Caki2 (cell line): ENCODE measurements at regions not wholly inside any gene's neighbourhood (a gene's known extent, or its start where the extent isn't known, plus 50 kb on each side); places are given as distances from the start of the nearest gene placed in this dataset.
A peak's percentile ranks its signal among the peaks of the same experiment; 100 is the strongest.
"Not testable (repeated sequence)": the region's sequence is repeated elsewhere in the genome, so short reads cannot be mapped to it uniquely, and the experiment has no call there.

Source experiments
- DNase-seq: peaks from one replicate; pipeline ENCODE4 v3.0.0-alpha.2; 2015; ENCODE audit warnings: low read depth
- in situ Hi-C: cut with HindIII; loops from 2 replicates; pipeline ENCODE4 v1.10.0; 2016; ENCODE audit warnings: low sequenced_read_pairs, low pct_unique_long_range_greater_than_20kb, mixed read lengths

DNA sequence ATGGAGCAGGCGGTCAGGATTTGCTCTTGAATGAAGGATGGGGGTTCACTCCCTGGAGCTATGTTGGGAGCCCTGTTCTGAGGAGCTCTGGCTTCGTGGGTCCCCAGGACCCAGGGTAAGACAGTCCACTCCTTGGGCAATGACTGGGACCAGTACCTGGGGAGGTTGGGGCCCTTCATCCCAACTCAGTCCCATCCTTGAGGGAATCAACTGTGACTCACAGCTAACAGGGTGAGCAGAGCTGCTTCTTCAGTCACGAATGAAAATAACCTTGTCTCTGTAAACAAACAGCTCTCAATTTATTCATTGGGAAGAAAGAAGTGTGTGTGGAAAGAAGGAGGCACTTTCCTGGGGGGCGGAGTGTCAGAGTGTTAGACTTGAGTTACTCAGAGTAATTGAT, 222.3 kb downstream of the NPIPA7 start:
- in situ Hi-C loops, result not testable (repeated sequence)
- peak; percentile 39 for DNase-seq

DNA sequence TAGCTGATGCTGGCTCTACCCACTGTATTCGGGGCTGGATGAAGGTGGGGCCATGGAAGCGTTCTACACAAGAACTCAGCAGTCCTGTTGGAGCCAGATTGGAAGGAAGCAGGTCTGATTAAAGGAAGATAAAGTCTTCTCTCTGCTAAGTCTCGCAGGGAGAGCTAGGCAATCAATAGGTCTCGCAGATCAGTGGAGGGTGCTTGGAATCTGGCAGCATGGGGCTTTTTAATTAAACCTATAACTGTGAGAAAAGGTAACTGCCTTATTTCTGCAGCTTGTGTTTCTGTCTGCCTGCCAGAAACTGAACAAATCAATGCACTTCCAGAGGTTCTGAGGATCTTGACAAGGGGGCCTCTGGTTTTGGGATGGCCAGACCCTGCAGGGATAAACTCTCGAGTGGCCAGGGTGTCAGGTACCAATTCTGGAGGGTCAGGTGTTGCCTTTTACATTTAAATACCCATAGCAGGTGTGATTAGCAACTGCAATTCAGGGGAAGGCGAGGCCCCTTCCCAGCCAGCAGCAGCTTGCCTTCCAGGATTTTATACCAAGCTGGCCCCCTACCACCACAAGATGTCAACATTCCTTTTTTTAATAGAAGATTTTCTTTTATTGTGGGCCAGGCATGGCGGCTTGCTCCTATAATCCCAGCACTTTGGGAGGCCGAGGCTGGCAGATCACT, 228.6 kb downstream of the NPIPA7 start:
- DNase-seq, in situ Hi-C loops: not testable (repeated sequence)

DNA sequence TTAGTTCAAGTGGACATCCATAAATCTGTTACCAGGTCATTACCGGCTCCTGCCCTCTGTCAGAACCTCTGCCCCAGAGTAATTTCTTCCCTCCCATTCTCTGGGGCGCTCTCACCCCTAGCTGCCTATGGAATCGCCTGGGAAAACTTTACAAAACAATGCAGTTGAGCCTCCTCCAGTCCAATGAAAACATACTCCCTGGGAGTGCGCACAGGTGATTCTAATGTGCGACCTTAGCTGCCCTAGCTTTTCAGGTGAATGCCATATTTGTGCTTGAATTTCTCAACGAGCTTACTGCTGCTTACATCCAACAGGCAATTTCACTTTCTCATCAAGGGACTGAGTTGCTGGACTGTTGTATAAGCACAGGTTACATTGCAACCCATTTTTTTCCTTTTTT, 230.7 kb downstream of the NPIPA7 start:
- DNase-seq, in situ Hi-C loops: not testable (repeated sequence)

- DNase-seq, in situ Hi-C loops: not testable (repeated sequence)
These were observed 231.5 kb downstream of the NPIPA7 start for GRCh38 chr16:16610389-16610967.

DNA sequence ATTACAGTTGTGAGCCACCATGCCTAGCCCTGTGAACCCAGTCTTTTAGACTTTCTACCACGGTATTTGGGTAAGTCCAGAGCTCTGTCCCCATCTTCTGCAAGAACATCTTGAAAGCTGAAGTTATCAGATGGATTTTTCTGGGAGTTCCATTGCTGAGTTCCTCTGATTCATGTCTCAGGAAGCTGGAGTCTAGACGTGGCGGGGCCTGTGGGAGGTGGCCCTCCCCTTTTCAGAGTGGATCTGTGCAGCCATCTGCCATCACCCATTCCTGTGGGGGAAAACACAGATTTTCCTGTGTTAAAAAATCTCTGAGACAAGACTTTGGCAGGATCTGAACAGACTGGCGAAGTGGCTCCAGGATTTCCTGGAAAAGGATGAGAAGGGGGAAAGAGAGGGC, 234.3 kb downstream of the NPIPA7 start:
- DNase-seq, in situ Hi-C loops: not testable (repeated sequence)

DNA sequence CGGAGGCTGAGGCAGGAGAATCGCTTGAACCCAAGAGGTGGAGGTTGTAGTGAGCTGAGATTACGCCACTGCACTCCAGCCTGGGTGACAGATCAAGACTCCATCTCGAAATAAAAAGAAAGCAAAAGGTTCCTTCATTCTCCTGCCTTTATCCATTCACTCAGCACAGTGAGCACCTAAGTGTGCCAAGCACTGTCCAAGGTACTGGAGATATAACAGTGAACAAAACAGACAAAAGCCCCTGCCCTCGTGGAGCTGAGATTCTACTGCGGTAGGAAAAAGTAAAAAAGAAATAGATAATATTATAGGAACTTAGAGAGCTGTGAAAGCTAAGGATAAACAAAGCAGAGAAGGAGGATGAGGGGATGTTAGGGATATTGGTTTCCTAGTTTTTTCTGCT, 235.5 kb downstream of the NPIPA7 start:
- in situ Hi-C loops, result not testable (repeated sequence)

DNA sequence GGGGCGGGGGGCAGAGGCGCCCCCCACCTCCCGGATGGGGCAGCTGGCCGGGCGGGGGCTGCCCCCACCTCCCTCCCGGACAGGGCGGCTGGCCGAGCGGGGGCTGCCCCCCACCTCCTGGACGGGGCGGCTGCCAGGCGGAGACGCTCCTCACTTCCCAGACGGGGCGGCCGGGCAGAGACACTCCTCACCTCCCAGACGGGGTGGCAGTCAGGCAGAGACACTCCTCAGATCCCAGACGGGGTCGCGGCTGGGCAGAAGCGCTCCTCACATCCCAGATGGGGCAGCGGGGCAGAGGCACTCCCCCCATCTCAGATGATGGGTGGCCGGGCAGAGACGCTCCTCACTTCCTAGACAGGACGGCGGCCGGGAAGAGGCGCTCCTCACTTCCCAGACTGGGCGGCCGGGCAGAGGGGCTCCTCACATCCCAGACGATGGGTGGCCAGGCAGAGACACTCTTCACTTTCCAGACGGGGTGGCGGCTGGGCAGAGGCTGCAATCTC, 240.1 kb downstream of the NPIPA7 start:
- in situ Hi-C loops, result not testable (repeated sequence)

More for the DNA sequence above, 235.5 kb downstream of the NPIPA7 start:
- DNase-seq, result not testable (repeated sequence)

GRCh38 chr16:16624367-16624766, 245.4 kb downstream of the NPIPA7 start:
- DNase-seq, in situ Hi-C loops: not testable (repeated sequence)

More for the DNA sequence above, 240.1 kb downstream of the NPIPA7 start:
- not testable (repeated sequence) for DNase-seq

- DNase-seq, in situ Hi-C loops: not testable (repeated sequence)
These were observed 246.2 kb downstream of the NPIPA7 start for GRCh38 chr16:16625140-16625539.

DNA sequence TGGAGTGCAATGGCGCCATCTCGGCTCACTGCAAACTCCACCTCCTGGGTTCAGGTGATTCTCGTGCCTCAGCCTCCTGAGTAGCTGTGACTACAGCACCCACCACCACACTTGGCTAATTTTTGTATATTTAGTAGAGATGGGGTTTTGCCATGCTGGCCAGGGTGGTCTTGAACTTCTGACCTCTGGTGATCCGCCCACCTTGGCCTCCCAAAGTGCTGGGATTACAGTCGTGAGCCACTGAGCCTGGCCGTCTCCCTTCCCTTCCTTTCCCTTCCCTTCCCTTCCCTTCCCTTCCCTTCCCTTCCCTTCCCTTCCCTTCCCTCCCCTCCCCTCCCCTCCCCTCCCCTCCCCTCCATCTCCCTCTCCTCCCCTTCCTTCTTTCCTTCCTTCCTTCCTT, 248.9 kb downstream of the NPIPA7 start:
- in situ Hi-C loops, result not testable (repeated sequence)

DNA sequence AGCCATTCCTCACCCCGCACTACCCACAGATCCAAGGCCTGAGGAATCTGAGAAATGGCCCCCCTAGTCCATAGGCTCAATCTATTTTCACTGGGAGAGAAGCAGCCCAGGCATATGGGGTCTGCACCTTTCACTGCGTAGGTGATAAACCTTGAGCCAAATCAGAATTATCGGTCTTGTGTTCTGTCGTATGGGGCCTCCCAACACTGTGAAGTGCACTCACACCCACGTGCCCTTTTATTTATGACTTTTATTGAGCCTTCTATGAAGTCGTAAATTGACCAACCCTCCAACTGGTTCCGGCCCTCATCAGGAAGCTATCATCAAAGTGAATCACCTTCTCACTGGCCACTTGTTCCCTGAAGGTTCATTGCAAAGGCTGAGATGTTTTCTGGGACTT, 259.3 kb downstream of the NPIPA7 start:
- in situ Hi-C loops, DNase-seq: not testable (repeated sequence)

More for the DNA sequence above, 248.9 kb downstream of the NPIPA7 start:
- DNase-seq, result not testable (repeated sequence)

DNA sequence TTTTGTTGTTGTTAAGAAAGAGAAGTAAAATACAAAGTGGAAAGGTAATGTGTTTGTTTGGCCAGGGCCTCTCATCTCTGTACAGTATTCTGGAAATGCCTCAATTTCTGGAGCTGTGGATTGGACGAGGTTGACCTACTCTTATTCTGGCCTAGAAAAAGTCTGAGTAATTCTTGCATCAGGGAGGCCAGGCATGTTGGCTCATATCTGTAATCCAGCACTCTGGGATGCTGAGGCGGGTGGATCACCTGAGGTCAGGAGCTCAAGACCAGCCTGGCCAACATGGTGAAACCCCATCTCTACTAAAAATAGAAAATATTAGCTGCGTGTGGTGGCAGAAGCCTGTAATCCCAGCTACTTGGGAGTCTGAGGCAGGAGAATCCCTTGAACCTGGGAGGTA, 259.8 kb downstream of the NPIPA7 start:
- DNase-seq, in situ Hi-C loops: not testable (repeated sequence)

- DNase-seq, in situ Hi-C loops: not testable (repeated sequence)
These were observed 264.9 kb downstream of the NPIPA7 start for GRCh38 chr16:16643828-16644227.

- DNase-seq, in situ Hi-C loops: not testable (repeated sequence)
These were observed 269.1 kb downstream of the NPIPA7 start for GRCh38 chr16:16648002-16648401.

- in situ Hi-C loops, DNase-seq: not testable (repeated sequence)
These were observed 293.4 kb downstream of the NPIPA7 start for GRCh38 chr16:16672180-16672812.

DNA sequence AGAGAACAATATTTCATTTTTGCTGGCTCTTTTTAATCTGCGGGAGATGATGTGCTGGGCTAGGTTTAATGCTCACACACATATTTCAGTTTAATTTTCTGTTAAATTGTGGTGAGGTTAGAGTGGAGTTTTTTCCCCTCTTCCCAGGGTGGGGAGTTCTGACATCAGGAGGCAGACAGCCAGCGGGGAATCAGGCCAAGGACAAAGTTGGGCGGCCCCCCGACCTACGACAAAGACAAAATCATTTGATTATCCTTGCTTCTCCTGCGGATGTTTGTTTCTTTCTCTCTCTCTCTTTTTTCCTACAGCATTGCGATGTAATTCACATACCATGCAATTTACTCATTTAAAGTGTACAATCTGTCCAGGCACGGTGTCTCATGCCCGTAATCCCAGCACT, 295.9 kb downstream of the NPIPA7 start:
- DNase-seq, in situ Hi-C loops: not testable (repeated sequence)

DNA sequence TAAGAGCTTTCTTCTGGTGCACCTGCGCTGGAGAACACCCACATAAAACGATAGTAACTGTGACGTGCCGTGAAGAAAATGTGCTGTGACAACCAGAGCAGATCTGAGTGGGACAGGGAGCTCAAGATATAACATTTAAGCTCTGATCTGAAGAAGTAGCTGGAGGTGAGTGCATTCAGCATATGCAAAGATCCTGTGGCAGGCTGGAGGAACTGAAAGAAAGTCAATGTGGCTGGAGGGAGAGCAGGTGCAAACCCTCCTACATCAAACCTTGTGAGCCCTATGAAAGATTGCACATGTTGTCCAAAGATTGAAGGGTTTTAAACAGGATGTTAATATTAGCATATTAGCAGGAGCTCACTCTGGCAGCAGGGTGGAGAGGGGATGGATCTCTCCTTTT, 342.9 kb downstream of the NPIPA7 start:
- in situ Hi-C loops, result not testable (repeated sequence)

GRCh38 chr16:16722666-16723065, 343.7 kb downstream of the NPIPA7 start:
- in situ Hi-C loops, DNase-seq: not testable (repeated sequence)

More for the DNA sequence above, 342.9 kb downstream of the NPIPA7 start:
- not testable (repeated sequence) for DNase-seq
